Breast epithelium (tissue), 3 donors: ENCODE measurements at regions not wholly inside any gene's neighbourhood (a gene's known extent, or its start where the extent isn't known, plus 50 kb on each side); places are given as distances from the start of the nearest gene placed in this dataset.

ENCODE experiments used
- POLR2A ChIP-seq: fragments of 450-650 bp; IDR thresholded peaks from one replicate; pipeline ENCODE4 v1.6.1; 2016; ENCODE audit warnings: antibody characterized with exemption, mild to moderate bottlenecking, moderate library complexity
- POLR2AphosphoS5 ChIP-seq, 3 donors: sonication (generic); formaldehyde crosslinking; IDR thresholded peaks; one replicate each; pipeline ENCODE4 v1.6.1; 2017; ENCODE audit warnings: antibody characterized with exemption in 3 of 3
- TF ChIP-seq, protein P1 (sequence below), 3 donors: fragments of 450-650 bp; IDR thresholded peaks; one replicate each; pipeline ENCODE4 v1.5.1; 2016 to 2017; ENCODE audit warnings: antibody characterized with exemption in 3 of 3, mild to moderate bottlenecking in 3 of 3, moderate library complexity in 3 of 3

DNA sequence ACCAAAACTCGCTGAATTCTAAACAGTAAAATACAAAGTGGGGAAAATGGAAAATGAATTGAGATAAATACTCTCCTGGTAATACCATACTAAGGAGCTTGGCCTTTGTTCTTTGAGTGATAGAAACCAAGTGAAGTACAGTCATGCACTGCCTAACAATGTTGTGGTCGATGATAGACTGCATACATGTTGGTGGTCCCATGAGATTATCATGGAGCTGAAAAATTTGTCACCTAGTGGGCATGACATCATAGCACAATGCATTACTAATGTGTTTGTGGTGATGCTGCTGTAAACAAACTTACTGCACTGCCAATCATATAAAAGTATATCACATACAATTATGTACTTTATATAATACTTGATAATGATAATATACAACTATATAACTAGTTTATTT, 419.1 kb downstream of the ARL4A start:
- TF ChIP-seq, protein P1, sequence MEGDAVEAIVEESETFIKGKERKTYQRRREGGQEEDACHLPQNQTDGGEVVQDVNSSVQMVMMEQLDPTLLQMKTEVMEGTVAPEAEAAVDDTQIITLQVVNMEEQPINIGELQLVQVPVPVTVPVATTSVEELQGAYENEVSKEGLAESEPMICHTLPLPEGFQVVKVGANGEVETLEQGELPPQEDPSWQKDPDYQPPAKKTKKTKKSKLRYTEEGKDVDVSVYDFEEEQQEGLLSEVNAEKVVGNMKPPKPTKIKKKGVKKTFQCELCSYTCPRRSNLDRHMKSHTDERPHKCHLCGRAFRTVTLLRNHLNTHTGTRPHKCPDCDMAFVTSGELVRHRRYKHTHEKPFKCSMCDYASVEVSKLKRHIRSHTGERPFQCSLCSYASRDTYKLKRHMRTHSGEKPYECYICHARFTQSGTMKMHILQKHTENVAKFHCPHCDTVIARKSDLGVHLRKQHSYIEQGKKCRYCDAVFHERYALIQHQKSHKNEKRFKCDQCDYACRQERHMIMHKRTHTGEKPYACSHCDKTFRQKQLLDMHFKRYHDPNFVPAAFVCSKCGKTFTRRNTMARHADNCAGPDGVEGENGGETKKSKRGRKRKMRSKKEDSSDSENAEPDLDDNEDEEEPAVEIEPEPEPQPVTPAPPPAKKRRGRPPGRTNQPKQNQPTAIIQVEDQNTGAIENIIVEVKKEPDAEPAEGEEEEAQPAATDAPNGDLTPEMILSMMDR (IDR thresholded peaks at IDR 0.05): no peak
- TF ChIP-seq POLR2A (no peak), POLR2AphosphoS5 (IDR thresholded peaks at IDR 0.05) (no peak)
